ENCODE measurements at regions not wholly inside any gene's neighbourhood (a gene's known extent, or its start where the extent isn't known, plus 50 kb on each side); places are given as distances from the start of the nearest gene placed in this dataset.
A peak's percentile ranks its signal among the peaks of the same experiment; 100 is the strongest.
"Not testable (repeated sequence)": the region's sequence is repeated elsewhere in the genome, so short reads cannot be mapped to it uniquely, and the experiment has no call there.

GRCh38 chr1:60791226-60791625, 291.1 kb upstream of the NFIA start:
- no peak for DNase-seq

GRCh38 chr1:60773099-60773498, 309.3 kb upstream of the NFIA start:
- DNase-seq: not testable (repeated sequence)

GRCh38 chr1:60769082-60769481, 313.3 kb upstream of the NFIA start:
- DNase-seq: no peak

- DNase-seq: no peak
These were observed 317.2 kb upstream of the NFIA start for GRCh38 chr1:60765204-60765603.

GRCh38 chr1:60764489-60764888, 317.9 kb upstream of the NFIA start:
- DNase-seq: no peak

GRCh38 chr1:60763741-60764140, 318.6 kb upstream of the NFIA start:
- no peak for DNase-seq

- DNase-seq: no peak
These were observed 319.4 kb upstream of the NFIA start for GRCh38 chr1:60762911-60763310.

- no peak for DNase-seq
These were observed 320.2 kb upstream of the NFIA start for GRCh38 chr1:60762176-60762575.

- no peak for DNase-seq
These were observed 323.1 kb upstream of the NFIA start for GRCh38 chr1:60759291-60759690.

- no peak for DNase-seq
These were observed 324.9 kb upstream of the NFIA start for GRCh38 chr1:60757485-60757884.

GRCh38 chr1:60753036-60753900, 329.1 kb upstream of the NFIA start:
- no peak for DNase-seq

- no peak for DNase-seq
These were observed 331.1 kb upstream of the NFIA start for GRCh38 chr1:60751306-60751705.

- no peak for DNase-seq
These were observed 335.0 kb upstream of the NFIA start for GRCh38 chr1:60747353-60747752.

- DNase-seq: peak; percentile 24
These were observed 336.0 kb upstream of the NFIA start for GRCh38 chr1:60746278-60746791.

- no peak for DNase-seq
These were observed 336.9 kb upstream of the NFIA start for GRCh38 chr1:60745484-60745883.

- DNase-seq: no peak
These were observed 340.0 kb upstream of the NFIA start for GRCh38 chr1:60742339-60742738.

GRCh38 chr1:60740154-60740553, 342.2 kb upstream of the NFIA start:
- no peak for DNase-seq

- DNase-seq: no peak
These were observed 342.6 kb upstream of the NFIA start for GRCh38 chr1:60739729-60740128.

- DNase-seq: no peak
These were observed 349.4 kb upstream of the NFIA start for GRCh38 chr1:60732977-60733401.

GRCh38 chr1:60731321-60731720, 351.0 kb upstream of the NFIA start:
- DNase-seq: no peak

GRCh38 chr1:60727552-60727951, 354.8 kb upstream of the NFIA start:
- no peak for DNase-seq

- no peak for DNase-seq
These were observed 365.9 kb upstream of the NFIA start for GRCh38 chr1:60716472-60716871.

GRCh38 chr1:60715970-60716369, 366.4 kb upstream of the NFIA start:
- DNase-seq: no peak

- no peak for DNase-seq
These were observed 372.9 kb upstream of the NFIA start for GRCh38 chr1:60709426-60709825.

- no peak for DNase-seq
These were observed 377.3 kb upstream of the NFIA start for GRCh38 chr1:60705026-60705425.
